ENCODE measurements at regions not wholly inside any gene's neighbourhood (a gene's known extent, or its start where the extent isn't known, plus 50 kb on each side); places are given as distances from the start of the nearest gene placed in this dataset.

DNA sequence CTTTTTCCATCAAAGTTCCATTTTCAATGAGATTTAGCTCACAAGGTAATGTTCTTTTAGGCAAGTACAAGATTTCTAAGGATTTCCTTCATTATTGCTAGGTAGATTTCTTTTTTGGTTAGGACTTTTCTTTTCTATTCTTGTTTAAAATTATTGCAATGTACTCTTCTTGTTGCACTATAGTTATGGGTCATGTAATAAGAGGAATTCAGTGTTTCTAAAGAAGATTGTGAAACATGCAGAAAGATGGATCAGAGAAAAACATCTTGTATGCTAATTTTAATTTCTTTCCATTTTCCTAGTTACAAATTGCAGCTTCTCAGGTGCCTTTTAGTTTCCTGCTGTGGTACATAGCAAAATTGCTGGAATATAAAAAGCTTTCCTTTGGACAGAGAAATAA lies 56.1 kb downstream of the BTG1 start:
- TF ChIP-seq, protein P1, sequence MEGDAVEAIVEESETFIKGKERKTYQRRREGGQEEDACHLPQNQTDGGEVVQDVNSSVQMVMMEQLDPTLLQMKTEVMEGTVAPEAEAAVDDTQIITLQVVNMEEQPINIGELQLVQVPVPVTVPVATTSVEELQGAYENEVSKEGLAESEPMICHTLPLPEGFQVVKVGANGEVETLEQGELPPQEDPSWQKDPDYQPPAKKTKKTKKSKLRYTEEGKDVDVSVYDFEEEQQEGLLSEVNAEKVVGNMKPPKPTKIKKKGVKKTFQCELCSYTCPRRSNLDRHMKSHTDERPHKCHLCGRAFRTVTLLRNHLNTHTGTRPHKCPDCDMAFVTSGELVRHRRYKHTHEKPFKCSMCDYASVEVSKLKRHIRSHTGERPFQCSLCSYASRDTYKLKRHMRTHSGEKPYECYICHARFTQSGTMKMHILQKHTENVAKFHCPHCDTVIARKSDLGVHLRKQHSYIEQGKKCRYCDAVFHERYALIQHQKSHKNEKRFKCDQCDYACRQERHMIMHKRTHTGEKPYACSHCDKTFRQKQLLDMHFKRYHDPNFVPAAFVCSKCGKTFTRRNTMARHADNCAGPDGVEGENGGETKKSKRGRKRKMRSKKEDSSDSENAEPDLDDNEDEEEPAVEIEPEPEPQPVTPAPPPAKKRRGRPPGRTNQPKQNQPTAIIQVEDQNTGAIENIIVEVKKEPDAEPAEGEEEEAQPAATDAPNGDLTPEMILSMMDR (IDR thresholded peaks at IDR 0.05), result no peak
- TF ChIP-seq POLR2A (IDR thresholded peaks at IDR 0.05) (no peak), POLR2AphosphoS5 (IDR thresholded peaks at IDR 0.05) (no peak)
